ENCODE measurements at regions not wholly inside any gene's neighbourhood (a gene's known extent, or its start where the extent isn't known, plus 50 kb on each side); places are given as distances from the start of the nearest gene placed in this dataset.

- DNase-seq (no peak), ATAC-seq (no peak)
- Histone ChIP-seq H3K27ac (no peak overlapping the region), H3K27me3 (no peaks in the 10 kb centered on the region), H3K36me3 (no peaks in the 10 kb centered on the region), H3K4me1 (no peaks in the 10 kb centered on the region), H3K9me3 (no peaks in the 10 kb centered on the region), H3K4me3 (no peak overlapping the region)
- intact Hi-C loops (cut with DNase I): no loop called here
- no peak for TF ChIP-seq POLR2A (IDR thresholded peaks at IDR 0.05)
- TF ChIP-seq, protein P1, sequence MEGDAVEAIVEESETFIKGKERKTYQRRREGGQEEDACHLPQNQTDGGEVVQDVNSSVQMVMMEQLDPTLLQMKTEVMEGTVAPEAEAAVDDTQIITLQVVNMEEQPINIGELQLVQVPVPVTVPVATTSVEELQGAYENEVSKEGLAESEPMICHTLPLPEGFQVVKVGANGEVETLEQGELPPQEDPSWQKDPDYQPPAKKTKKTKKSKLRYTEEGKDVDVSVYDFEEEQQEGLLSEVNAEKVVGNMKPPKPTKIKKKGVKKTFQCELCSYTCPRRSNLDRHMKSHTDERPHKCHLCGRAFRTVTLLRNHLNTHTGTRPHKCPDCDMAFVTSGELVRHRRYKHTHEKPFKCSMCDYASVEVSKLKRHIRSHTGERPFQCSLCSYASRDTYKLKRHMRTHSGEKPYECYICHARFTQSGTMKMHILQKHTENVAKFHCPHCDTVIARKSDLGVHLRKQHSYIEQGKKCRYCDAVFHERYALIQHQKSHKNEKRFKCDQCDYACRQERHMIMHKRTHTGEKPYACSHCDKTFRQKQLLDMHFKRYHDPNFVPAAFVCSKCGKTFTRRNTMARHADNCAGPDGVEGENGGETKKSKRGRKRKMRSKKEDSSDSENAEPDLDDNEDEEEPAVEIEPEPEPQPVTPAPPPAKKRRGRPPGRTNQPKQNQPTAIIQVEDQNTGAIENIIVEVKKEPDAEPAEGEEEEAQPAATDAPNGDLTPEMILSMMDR (IDR thresholded peaks at IDR 0.05): no peak
These were observed 537.6 kb upstream of the CDH2 start for GRCh38 chr18:28714498-28714897.

DNA sequence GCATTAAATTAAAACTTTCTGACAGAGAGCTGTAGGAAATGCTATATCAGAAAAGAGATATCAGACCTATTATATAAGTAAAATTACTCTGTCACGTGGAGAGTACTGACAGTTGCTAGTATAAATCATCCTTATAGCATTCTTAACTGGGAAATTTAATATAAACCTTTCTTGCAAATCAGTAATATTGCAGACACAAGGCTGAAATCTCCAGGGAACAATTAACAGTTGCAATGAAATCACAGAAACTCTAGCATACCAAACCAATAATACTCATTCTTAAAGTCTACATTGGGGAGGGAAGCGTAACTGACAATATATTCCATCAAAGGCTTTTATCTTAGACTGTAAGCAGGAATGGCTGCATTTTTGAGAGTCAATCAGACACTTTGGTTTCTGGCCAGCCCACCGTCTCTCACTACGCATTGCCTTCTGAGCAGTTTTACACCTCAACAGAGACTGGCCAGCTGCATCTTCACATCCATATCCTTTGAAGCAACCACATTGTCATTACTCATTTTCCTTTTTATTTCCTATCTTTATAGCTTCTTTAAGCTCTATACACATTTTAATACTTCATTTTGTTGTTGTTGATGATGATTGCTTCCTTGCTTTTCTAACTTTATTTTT lies 536.0 kb upstream of the CDH2 start:
- no peak overlapping the region for H3K4me3 ChIP-seq
- 81 to 88% (median 87%) methylated on average over 4 of the region's 4 CpGs for WGBS, 4 donors
- H3K36me3 ChIP-seq: no peaks in the 10 kb centered on the region
- no peak for ATAC-seq
- no peaks in the 10 kb centered on the region for H3K9me3 ChIP-seq
- TF ChIP-seq, protein P1 (IDR thresholded peaks at IDR 0.05): no peak
- TF ChIP-seq POLR2A (IDR thresholded peaks at IDR 0.05): no peak
- no peaks in the 10 kb centered on the region for H3K4me1 ChIP-seq
- intact Hi-C loops (cut with DNase I): no loop called here
- H3K27ac ChIP-seq: no peak overlapping the region
- no peak for DNase-seq
- H3K27me3 ChIP-seq: no peaks in the 10 kb centered on the region

DNA sequence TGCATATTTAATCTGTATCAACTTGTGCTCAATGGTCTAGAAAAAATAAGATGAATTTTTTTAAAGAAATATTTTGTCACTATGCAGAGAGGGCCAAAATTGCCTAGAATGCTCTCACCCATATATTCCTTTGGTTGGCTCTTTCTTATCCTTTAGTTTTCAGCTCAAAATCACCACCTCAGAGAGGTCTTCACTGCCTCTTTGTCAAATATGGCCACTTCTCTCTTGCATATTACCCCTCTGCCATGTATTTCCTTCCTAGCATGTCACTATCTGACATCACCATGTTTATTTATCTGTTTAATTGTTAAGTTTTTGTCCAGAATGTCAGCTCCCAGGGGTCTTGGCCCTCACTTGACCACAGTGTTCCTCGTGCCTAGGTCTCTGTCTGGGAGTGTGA lies 535.2 kb upstream of the CDH2 start:
- H3K9me3 ChIP-seq: no peaks in the 10 kb centered on the region
- H3K4me1 ChIP-seq: no peaks in the 10 kb centered on the region
- no peak for ATAC-seq
- 63 to 71% (median 67%) methylated on average over 1 of the region's 1 CpG for WGBS, 4 donors
- no peak overlapping the region for H3K27ac ChIP-seq
- no peak overlapping the region for H3K4me3 ChIP-seq
- intact Hi-C loops (cut with DNase I): no loop called here
- DNase-seq: no peak
- H3K27me3 ChIP-seq: no peaks in the 10 kb centered on the region
- no peaks in the 10 kb centered on the region for H3K36me3 ChIP-seq
- no peak for TF ChIP-seq POLR2A (IDR thresholded peaks at IDR 0.05)
- TF ChIP-seq, protein P1 (IDR thresholded peaks at IDR 0.05): no peak

DNA sequence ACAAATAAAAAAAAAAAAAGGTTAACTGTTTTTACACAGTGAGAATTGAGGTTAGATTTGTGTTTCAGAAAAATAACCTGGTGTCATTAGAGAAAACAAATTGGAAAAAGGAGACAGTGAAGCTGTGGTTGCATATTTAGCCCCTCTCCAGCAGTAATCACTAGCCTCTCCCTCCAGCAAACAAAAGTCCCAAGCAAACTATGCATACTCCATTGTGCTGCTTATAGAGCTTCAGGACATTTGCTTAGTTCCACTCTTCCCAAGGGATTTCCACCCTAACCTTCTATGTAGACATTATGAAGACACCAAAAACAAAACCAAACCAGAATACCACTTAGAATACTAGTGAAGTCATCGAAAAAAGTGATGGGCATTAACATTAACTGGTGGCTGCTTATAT lies 534.2 kb upstream of the CDH2 start:
- TF ChIP-seq, protein P1 (IDR thresholded peaks at IDR 0.05): no peak
- no peak for TF ChIP-seq POLR2A (IDR thresholded peaks at IDR 0.05)
- Histone ChIP-seq H3K4me1 (no peaks in the 10 kb centered on the region), H3K9me3 (no peaks in the 10 kb centered on the region), H3K36me3 (no peaks in the 10 kb centered on the region), H3K27ac (no peak overlapping the region), H3K27me3 (no peaks in the 10 kb centered on the region), H3K4me3 (no peak overlapping the region)
- intact Hi-C loops (cut with DNase I): no loop called here
- no peak for DNase-seq
- no peak for ATAC-seq
- 81 to 91% (median 89%) methylated on average over 1 of the region's 1 CpG for WGBS, 4 donors

Data from heart left ventricle (tissue), 16 donors.